ENCODE measurements at regions not wholly inside any gene's neighbourhood (a gene's known extent, or its start where the extent isn't known, plus 50 kb on each side); places are given as distances from the start of the nearest gene placed in this dataset.

- TF ChIP-seq CTCF (IDR thresholded peaks at IDR 0.05; ENCODE audit: poor library complexity) (no peak), EZH2 (IDR thresholded peaks at IDR 0.05; ENCODE audit: borderline replicate concordance) (no peak)
Observed at GRCh38 chr14:85459361-85460000, 70.5 kb upstream of the FLRT2 start.
